B cell (primary cell): ENCODE measurements at regions not wholly inside any gene's neighbourhood (a gene's known extent, or its start where the extent isn't known, plus 50 kb on each side); places are given as distances from the start of the nearest gene placed in this dataset.

Experiments
- ATAC-seq: fragments of 200-7000 bp; cut with Tn5 transposase; one replicate; pipeline ENCODE4 v1.10.0; 2021; ENCODE audit warnings: low read depth, mild to moderate bottlenecking, moderate number of reproducible peaks, moderate library complexity
- CTCF ChIA-PET: fragments of 350-600 bp; sonication (Branson Sonifier 250); formaldehyde crosslinking; loops from one replicate; lab custom pipeline; 2021; ENCODE audit warnings: antibody characterized with exemption, inconsistent platforms; lab: Charles Lee
- POLR2A ChIA-PET: fragments of 350-600 bp; sonication (Branson Sonifier 250); formaldehyde crosslinking; loops from one replicate; lab custom pipeline; 2021; ENCODE audit warnings: antibody characterized with exemption; lab: Charles Lee
- DNase-seq: peaks from one replicate; pipeline ENCODE4 v3.0.0; 2013
- H2AFZ ChIP-seq: 2 replicates; pipeline ENCODE4 v1.6.1; 2012; ENCODE audit warnings: mild to moderate bottlenecking, low read depth, low read length; ENCODE audit not compliant: insufficient read depth, poor library complexity, severe bottlenecking
- H3K27ac ChIP-seq, 2 donors: 1 replicate in 1 of 2; 2 replicates in 1 of 2; pipeline ENCODE4 v1.5.1; 2012 to 2013; ENCODE audit warnings: low read length in 2 of 2, mild to moderate bottlenecking in 2 of 2, moderate library complexity in 1 of 2
- H3K27me3 ChIP-seq, 4 experiments: fragments of 200-600 bp in 1 of 4; sonication (generic) in 1 of 4; replicated peaks in 1 of 4; 1 replicate in 2 of 4; 2 replicates in 2 of 4; pipeline versions ENCODE4 v1.6.1 to v1.7.0; 2013 to 2016; ENCODE audit warnings: low read length in 3 of 4, mild to moderate bottlenecking in 2 of 4, mixed read lengths in 1 of 4, moderate library complexity in 1 of 4; ENCODE audit not compliant: insufficient read depth in 4 of 4, control insufficient read depth in 3 of 4; ENCODE audit errors: control extremely low read depth in 1 of 4
- H3K36me3 ChIP-seq, 2 experiments: replicated peaks in 1 of 2; 1 replicate in 1 of 2; 2 replicates in 1 of 2; pipeline versions ENCODE4 v1.6.1 to v1.7.1; 2013; ENCODE audit warnings: low read length in 1 of 2; ENCODE audit not compliant: insufficient read depth in 2 of 2, control insufficient read depth in 1 of 2; ENCODE audit errors: control extremely low read depth in 1 of 2, extremely low read depth in 1 of 2
- H3K4me1 ChIP-seq, 2 donors: fragments of 200-600 bp in 1 of 2; sonication (generic) in 1 of 2; 1 replicate in 1 of 2; 2 replicates in 1 of 2; pipeline versions ENCODE4 v1.5.1 to v1.6.1; 2013 to 2017; ENCODE audit warnings: low read length in 2 of 2; ENCODE audit not compliant: control insufficient read depth in 2 of 2, insufficient read depth in 2 of 2
- H3K4me2 ChIP-seq: replicated peaks from 2 replicates; pipeline ENCODE3; 2012; ENCODE audit warnings: mild to moderate bottlenecking, low read depth, low read length; ENCODE audit not compliant: poor library complexity, severe bottlenecking
- H3K4me3 ChIP-seq, 5 experiments: fragments of 200-600 bp in 1 of 5; sonication (generic) in 1 of 5; 1 replicate in 3 of 5; 2 replicates in 2 of 5; pipeline versions ENCODE4 v1.5.1 to v1.7.0; 2011 to 2016; ENCODE audit warnings: low read length in 4 of 5, mild to moderate bottlenecking in 4 of 5, low read depth in 2 of 5, control low read depth in 1 of 5, moderate library complexity in 1 of 5; ENCODE audit not compliant: insufficient read depth in 1 of 5; ENCODE audit errors: control extremely low read depth in 1 of 5, extremely low read depth in 1 of 5
- H3K79me2 ChIP-seq: fragments of 200-600 bp; sonication (generic); one replicate; pipeline ENCODE4 v1.6.0; 2016; ENCODE audit warnings: low read length; ENCODE audit not compliant: control insufficient read depth, insufficient read depth
- H3K9ac ChIP-seq: fragments of 200-600 bp; sonication (generic); 2 replicates; pipeline ENCODE4 v1.6.1; 2017; ENCODE audit warnings: mild to moderate bottlenecking, low read length, moderate library complexity
- H3K9me3 ChIP-seq, 3 donors: one replicate each; pipeline versions ENCODE4 v1.6.1 to v1.7.1; 2013; ENCODE audit warnings: low read length in 2 of 3; ENCODE audit not compliant: control insufficient read depth in 2 of 3, insufficient read depth in 1 of 3; ENCODE audit errors: control extremely low read depth in 1 of 3
- H4K20me1 ChIP-seq: 2 replicates; pipeline ENCODE4 v1.6.0; 2012; ENCODE audit warnings: mild to moderate bottlenecking, low read length; ENCODE audit not compliant: insufficient read depth, control insufficient read depth, poor library complexity, severe bottlenecking
- H3K27ac Mint-ChIP-seq: one replicate; pipeline ENCODE4 v1.8.0; 2021; ENCODE audit warnings: mixed read lengths
- H3K27me3 Mint-ChIP-seq: one replicate; pipeline ENCODE4 v1.8.0; 2021; ENCODE audit warnings: mixed read lengths
- H3K4me1 Mint-ChIP-seq: one replicate; pipeline ENCODE4 v1.8.0; 2021; ENCODE audit warnings: mixed read lengths
- H3K4me3 Mint-ChIP-seq: one replicate; pipeline ENCODE4 v1.8.0; 2021; ENCODE audit warnings: mixed read lengths
- H3K9me3 Mint-ChIP-seq: one replicate; pipeline ENCODE4 v1.8.0; 2022; ENCODE audit warnings: mixed read lengths; ENCODE audit not compliant: insufficient read depth
- EZH2 ChIP-seq: IDR thresholded peaks from 2 replicates; pipeline ENCODE4 v1.6.1; 2012; ENCODE audit warnings: borderline replicate concordance, low read depth, mild to moderate bottlenecking, moderate library complexity, low read length; ENCODE audit not compliant: insufficient read depth, poor library complexity, severe bottlenecking
- WGBS: methylation state at CpG from one replicate; pipeline ENCODE4 v1.1.5; 2013; ENCODE audit warnings: missing lambda C conversion rate; ENCODE audit not compliant: insufficient coverage; 5-methylcytosine and 5-hydroxymethylcytosine counted together
- intact Hi-C: fragments of 100-400 bp; cut with micrococcal nuclease; formaldehyde crosslinking; loops from one replicate; pipeline ENCODE4 v1.10.0; 2022
- TF ChIP-seq, protein P1 (sequence below): fragments of 200-600 bp; IDR thresholded peaks from one replicate; pipeline ENCODE4 v1.8.0; 2022; ENCODE audit warnings: antibody characterized with exemption, mild to moderate bottlenecking

- H3K4me2 ChIP-seq = no peak overlapping the region
- Mint-ChIP-seq H3K4me3 (no peak overlapping the region), H3K27ac (no peak overlapping the region), H3K27me3 (no peaks in the 10 kb centered on the region), H3K4me1 (peaks cover 10% of the 10 kb centered on the region), H3K9me3 (no peaks in the 10 kb centered on the region)
- DNase-seq (peak; percentile 68), ATAC-seq (peak; percentile 89)
- no peak overlapping the region for H3K4me3 ChIP-seq
- POLR2A ChIA-PET = no interaction called here
- TF ChIP-seq, protein P1, sequence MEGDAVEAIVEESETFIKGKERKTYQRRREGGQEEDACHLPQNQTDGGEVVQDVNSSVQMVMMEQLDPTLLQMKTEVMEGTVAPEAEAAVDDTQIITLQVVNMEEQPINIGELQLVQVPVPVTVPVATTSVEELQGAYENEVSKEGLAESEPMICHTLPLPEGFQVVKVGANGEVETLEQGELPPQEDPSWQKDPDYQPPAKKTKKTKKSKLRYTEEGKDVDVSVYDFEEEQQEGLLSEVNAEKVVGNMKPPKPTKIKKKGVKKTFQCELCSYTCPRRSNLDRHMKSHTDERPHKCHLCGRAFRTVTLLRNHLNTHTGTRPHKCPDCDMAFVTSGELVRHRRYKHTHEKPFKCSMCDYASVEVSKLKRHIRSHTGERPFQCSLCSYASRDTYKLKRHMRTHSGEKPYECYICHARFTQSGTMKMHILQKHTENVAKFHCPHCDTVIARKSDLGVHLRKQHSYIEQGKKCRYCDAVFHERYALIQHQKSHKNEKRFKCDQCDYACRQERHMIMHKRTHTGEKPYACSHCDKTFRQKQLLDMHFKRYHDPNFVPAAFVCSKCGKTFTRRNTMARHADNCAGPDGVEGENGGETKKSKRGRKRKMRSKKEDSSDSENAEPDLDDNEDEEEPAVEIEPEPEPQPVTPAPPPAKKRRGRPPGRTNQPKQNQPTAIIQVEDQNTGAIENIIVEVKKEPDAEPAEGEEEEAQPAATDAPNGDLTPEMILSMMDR = peak; percentile 84
- TF ChIP-seq EZH2 = no peak
- H2AFZ ChIP-seq = peak overlapping the region; percentile 19
- intact Hi-C loops = loop anchor here (1.0 to 10.0 kb wide), 5 partner anchors 8 to 289 kb away; no protein-coding TSS in a partner anchor
- no peak overlapping the region for H3K27ac ChIP-seq
- WGBS = 0% methylated on average over 1 of the region's 9 CpGs
- H4K20me1 ChIP-seq = no peaks in the 10 kb centered on the region
- H3K9me3 ChIP-seq = no peaks in the 10 kb centered on the region
- H3K36me3 ChIP-seq = no peaks in the 10 kb centered on the region
- H3K4me1 ChIP-seq = no peaks in the 10 kb centered on the region
- CTCF ChIA-PET = interaction anchor here (0.6 to 8.8 kb wide), 36 partner anchors 8 to 1752 kb away, joined by 3 to 102 read pairs (median 4); partner anchors contain the start of gene CUL3
- H3K9ac ChIP-seq = no peak overlapping the region
- no peaks in the 10 kb centered on the region for H3K79me2 ChIP-seq
- no peaks in the 10 kb centered on the region for H3K27me3 ChIP-seq
Observed at GRCh38 chr2:224646242-224646846, 61.2 kb upstream of the CUL3 start.

GRCh38 chr2:224645722-224646121 is 60.6 kb upstream of the CUL3 start:
- no peak overlapping the region for H3K27ac Mint-ChIP-seq
- Histone ChIP-seq H3K36me3 (no peaks in the 10 kb centered on the region), H3K79me2 (no peaks in the 10 kb centered on the region), H3K4me1 (no peaks in the 10 kb centered on the region), H3K27me3 (no peaks in the 10 kb centered on the region), H2AFZ (peak overlapping the region; percentile 19), H3K9me3 (no peaks in the 10 kb centered on the region), H3K4me3 (no peak overlapping the region), H4K20me1 (no peaks in the 10 kb centered on the region), H3K9ac (no peak overlapping the region), H3K4me2 (no peak overlapping the region), H3K27ac (no peak overlapping the region)
- H3K4me1 Mint-ChIP-seq = peaks cover 10% of the 10 kb centered on the region
- H3K4me3 Mint-ChIP-seq = no peak overlapping the region
- no peak for ATAC-seq
- WGBS = 96% methylated on average over 4 of the region's 4 CpGs
- POLR2A ChIA-PET = no interaction called here
- H3K9me3 Mint-ChIP-seq = no peaks in the 10 kb centered on the region
- DNase-seq = no peak
- TF ChIP-seq, protein P1 = no peak
- TF ChIP-seq EZH2 = no peak
- H3K27me3 Mint-ChIP-seq = no peaks in the 10 kb centered on the region
- intact Hi-C loops = loop anchor here (1.0 to 10.0 kb wide), 5 partner anchors 7 to 288 kb away; no protein-coding TSS in a partner anchor
- CTCF ChIA-PET = interaction anchor here (0.6 to 8.8 kb wide), 25 partner anchors 8 to 291 kb away, joined by 3 to 102 read pairs (median 5); partner anchors contain the start of gene CUL3
